HG03432 (cell line): ENCODE measurements at regions not wholly inside any gene's neighbourhood (a gene's known extent, or its start where the extent isn't known, plus 50 kb on each side); places are given as distances from the start of the nearest gene placed in this dataset.
"Not testable (repeated sequence)": the region's sequence is repeated elsewhere in the genome, so short reads cannot be mapped to it uniquely, and the experiment has no call there.

Experiments used
- ATAC-seq: cut with Tn5 transposase; IDR thresholded peaks from one replicate; pipeline ENCODE4 v1.9.1; 2021; ENCODE audit warnings: mild to moderate bottlenecking, moderate library complexity; ENCODE audit not compliant: unreplicated experiment

DNA sequence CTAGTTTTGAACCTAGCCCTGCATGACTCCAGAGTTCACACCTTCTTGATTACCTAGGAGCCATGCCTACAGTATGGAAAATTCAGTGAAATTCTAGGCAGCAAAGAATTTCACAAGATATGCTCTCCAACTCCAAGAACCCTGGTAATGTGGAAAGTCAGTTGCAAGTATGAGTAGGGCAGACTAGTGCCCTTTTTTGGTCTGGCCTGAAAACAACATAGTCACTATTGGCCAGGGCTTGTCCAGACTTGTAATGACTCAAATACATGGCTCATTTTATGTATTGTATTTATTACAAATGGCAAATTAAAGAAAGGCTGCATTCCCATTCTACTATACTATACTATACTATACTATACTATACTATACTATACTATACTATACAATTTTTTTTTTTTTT lies 160.4 kb downstream of the ESM1 start:
- no peak for ATAC-seq

DNA sequence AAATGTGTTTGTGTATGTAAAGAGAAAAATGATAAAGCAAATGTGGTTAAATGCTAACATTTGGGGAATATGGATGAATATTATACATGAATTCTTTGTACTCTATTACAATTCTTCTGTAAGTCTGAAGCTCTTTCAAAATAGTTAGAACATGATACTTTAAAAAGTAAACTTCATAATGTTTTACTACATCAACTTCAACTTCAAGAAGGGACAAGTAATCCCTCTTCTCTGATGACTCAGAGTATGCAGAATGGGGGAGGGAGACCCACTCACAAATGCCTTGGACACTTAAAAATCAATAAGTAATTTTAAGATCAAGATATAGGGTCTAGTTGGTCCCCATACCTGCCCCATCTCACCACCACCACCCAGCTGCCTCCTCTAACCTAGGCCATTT lies 162.4 kb downstream of the ESM1 start:
- ATAC-seq: no peak

DNA sequence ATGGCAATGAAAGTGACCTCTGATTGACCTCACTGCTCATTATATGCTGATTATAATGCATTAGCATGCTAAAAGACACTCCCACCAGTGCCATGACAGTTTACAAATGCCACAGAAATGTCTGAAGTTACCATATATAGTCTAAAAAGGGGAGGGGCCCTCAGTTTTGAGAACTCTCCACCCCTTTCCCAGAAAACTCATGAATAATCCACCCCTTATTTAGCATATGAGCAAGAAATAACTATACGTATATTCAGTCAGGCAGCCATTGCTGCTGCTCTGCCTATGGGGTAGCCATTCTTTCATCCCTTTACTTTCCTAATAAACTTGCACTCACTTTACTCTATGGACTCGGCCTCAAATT lies 163.1 kb downstream of the ESM1 start:
- ATAC-seq: no peak

DNA sequence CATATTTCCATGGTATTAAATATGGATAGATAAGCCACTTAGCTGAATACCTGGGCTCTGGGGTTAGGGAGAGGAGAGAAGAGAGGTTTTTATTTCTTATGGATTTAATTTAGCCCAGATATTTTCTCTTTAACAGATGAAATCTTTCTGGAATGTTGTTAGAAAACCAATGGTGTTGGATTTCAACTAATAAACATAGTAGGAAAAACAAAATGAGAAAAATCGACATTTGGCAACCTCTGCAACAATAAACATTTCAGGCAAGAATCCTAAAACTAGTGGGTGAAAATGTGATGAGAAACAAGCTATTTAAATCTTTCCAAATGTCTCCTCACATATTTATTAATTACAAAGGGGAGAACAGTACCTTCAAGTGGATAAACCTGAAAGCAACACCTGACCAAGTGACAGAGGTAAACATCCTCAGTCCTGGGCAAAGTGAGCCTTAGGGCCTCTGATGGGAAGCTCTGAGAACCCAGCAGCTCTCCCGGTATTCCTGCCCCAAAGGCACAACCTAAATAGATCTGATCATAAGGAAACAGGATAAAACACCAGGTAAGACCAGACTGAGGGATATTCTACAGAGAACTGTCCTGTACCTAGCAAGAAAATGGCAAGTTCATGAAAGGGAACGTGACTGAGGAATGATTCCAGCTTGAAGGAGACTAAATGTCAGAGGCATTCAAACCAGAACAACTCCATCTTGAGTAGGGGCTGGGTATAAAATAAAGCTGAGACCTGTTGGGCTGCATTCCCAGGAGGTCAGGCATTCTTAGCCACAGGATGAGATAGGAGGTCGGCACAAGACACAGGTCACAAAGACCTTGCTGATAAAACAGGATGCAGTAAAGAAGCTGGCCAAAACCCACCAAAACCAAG lies 163.7 kb downstream of the ESM1 start:
- ATAC-seq: no peak

DNA sequence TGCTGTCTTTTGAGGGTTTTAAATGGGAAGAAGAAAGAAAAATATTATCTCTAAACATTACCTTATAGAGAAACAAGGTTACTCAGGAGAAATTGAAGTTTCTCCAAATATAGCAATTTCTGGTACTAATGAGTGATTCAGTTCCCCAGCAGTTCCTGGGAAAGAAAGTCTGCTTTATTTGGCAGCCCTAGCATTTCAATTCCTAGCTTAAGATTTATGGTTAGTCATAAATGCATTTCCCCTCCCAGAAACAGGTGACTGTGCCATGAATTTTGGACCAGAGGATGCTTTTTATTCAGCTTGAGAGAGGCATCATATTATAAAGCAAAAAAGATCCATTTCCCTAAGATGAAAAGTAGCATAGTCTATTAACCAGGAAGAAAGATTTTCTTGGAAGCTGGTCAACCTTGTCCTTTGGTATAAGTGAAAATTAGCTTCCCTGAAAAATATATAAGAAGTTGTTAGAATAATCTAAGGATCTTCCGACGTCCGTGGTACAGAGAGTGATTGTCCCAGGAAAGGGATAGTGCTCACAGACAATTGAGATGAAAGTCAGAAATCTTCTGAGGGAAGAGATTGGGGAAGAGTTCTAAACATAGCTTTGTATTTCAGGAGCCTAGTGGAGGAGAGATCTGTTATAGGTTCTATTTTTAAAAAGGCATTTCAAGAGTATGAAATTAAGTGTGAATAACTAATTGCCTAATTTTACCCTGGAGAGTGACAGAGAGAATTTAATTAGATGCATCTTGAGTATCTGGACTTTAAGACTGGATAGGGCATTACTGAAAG lies 164.9 kb downstream of the ESM1 start:
- no peak for ATAC-seq

DNA sequence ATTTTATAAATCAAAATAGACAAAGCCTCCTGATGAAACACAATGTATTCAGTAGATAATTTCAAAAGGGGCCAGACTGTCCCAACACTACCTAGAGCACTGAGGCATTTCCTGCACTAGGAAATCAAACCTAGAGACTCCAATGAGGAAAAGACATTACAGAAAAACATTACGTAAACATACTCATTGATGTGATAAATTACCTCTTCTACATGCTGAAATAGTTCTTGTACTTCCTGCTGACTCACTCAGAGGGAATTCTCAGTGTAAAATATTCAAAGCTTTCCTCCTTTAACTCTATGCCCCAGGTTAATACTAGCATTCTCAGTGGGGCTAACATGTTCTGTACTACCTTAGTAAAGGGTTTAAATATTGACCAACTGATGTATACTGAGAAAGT lies 178.0 kb downstream of the ESM1 start:
- no peak for ATAC-seq

DNA sequence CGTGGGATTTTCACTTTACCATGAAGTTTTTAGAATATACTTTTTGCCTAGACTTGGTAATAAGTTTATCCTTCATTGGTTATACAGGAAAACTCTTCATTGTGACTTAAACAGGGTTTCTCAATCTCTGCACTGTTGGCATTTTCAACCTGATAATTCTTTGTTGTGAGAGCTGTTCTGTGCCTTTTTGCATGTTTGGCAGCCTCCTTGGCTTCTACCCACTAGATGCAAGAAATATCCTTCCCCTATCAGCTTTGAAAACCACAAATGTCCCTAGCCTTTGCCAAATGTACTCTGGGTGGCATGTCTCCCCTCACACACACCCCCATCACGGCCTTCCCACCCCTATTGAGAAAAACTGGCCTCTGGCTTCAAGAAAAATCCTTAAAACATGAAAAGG lies 180.9 kb downstream of the ESM1 start:
- no peak for ATAC-seq

DNA sequence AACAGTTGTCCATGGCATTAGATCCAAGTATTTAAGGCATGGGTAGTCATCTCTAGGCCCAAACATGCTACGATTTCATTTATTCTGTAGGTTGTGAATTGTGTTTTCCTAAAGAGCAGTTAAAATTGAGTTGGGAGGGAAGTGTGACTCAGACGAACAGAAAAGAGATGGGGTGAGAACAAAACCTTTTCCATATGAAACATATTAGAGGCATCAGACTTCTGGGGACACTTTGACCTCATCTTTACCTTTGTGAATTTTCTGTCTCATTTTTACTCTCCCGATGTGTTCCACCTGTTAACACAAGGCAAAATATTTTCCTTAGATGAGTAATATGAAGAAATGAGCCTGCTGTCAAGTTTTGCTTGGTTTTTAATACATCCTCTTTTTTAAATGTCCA lies 181.3 kb downstream of the ESM1 start:
- ATAC-seq: no peak

DNA sequence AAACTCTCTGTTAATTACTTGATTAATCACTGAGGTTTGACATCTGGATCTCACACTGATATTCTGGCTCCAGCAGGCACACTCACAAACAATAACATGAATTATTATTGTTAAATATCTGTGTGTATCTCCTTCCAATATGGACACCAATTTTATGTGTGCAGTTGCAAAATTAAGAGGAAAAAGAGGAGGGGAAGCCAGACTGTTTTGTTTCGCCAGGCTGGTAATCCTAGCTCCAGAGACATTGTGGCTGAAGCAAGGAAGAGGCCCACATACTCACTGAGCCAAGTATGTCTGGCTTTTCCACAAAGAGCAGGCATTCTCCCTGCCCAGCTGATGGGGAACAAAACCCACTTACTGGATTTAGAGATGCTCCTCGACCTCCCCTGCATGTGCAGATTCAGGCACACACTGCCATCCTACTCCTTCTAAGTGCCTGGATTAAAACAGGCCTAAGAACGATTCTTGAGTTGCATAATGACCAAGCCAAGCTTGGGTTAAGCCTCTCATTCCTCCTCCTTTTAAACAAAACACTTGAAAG lies 181.9 kb downstream of the ESM1 start:
- ATAC-seq: no peak

DNA sequence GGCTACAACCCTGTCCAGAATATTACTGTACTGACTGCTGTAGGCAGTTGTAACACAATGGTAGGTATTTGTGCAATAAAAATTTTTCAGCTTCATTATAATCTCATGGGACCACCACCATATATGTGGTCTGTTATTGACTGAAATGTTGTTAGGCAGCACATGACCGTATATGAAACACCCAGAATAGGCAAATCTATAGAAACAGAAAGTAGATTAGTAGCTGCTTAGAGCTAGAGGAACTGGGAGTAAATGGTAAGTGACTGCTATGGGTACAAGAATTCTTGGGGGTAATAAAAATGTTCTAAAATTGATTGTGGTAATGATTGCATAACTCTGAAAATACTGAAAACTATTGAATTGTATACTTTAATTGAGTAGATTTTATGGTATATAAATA lies 185.7 kb downstream of the ESM1 start:
- ATAC-seq: peak; percentile 67

DNA sequence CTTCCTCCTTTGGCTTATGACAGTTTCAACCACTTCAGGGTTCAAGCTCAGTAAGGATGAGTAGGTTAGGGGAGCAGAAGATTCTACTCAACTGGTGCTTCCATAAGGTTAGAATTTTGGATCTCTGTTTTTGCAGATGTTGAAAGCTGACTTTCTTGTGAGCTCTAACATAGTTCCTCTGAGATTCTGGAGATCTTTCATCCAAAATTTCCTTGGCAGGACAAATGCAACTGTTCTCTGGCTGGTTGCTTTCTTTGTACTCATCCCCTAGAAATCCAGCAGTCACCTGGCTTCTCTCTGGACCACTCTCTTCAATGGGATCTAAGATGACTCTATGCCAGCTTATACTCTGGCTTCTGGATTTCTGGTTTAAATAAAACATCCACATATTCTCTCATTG lies 189.6 kb downstream of the ESM1 start:
- ATAC-seq: no peak

DNA sequence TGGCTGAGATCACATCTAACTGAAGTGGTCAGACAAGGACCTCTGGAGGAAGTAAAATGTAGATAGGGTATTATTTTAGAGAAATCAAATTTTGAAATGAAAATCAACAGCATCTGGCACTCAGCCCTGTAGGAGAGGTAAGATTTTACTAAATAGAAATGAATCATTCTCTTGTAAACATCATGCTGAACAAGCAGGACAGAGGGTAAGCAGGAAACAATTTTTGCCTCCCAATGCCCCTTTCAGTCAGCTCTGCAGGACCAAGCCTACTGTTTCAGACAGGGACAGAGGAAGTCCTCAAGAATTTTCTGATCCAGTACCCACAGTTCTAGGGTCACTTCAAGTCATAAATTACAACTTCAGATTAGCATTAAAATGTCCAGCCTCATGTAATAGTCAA lies 190.1 kb downstream of the ESM1 start:
- no peak for ATAC-seq

DNA sequence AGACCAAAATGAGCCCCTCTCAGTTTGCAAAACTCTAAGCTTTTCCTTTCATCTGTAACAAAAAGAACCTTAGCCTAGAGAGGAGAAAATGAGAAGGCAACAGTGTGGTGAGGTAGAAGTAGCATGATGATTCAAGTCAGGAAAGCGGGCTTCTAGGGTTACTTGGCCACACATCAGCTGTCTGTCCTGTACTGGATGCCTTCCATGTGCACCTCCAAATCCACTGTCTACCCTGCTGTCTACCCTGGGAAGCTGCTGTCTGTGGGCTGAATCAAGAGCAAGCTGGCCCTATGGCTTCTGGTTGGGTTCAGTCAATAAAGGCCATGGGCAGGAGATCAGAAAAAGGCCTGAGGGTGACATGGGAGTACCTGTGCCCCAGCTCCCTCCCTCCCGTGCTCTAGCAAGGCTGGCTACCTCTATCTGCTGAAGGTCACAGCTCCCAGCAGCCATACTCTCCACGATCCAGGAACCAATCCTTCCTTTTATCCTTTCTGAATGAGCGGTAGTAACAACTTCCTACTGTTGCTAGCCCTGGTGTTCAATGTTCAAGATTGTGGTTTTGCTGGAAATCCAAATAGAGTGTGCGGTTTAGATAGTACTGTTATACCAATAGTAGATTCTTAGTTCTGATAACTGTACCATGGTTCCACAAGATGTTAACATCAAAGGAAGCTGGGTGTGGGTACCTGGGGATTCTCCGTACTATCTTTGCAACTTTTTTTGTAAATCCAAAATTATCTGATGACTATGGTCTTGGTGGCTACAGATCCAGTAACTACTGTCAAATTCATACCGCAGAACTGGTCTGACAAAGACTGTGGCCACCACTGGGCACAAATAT lies 191.0 kb downstream of the ESM1 start:
- ATAC-seq: no peak

DNA sequence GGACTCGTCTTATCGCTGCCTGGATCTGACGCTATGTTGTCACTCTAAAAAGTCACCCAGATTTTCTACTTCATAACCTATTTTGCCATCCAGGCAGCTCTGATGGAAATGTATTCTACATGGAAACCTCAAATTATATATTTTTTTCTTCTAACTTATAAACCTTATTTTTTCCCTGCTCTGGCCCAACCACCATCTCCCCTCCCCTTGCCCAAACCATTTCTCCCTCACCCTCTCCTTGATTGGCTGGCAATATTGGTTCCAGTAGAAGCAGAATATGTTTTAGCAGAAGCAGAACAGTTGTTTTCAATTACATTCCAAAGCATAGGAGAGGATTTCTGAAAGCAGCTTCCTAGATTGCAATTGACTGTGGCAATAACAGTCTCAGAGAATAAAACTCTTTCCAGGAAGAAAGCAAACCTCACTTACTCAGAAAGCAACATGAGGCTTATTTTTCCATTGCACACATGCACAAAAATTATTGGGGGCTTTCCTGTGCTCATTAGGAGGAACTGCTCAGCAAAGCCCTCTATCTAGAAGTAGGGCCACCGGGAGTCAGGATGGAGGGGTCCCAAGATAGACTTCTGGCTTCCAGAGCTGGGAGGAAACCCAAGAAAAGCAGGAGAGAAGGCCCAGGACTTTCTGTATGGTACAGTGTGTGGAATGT lies 191.8 kb downstream of the ESM1 start:
- no peak for ATAC-seq

DNA sequence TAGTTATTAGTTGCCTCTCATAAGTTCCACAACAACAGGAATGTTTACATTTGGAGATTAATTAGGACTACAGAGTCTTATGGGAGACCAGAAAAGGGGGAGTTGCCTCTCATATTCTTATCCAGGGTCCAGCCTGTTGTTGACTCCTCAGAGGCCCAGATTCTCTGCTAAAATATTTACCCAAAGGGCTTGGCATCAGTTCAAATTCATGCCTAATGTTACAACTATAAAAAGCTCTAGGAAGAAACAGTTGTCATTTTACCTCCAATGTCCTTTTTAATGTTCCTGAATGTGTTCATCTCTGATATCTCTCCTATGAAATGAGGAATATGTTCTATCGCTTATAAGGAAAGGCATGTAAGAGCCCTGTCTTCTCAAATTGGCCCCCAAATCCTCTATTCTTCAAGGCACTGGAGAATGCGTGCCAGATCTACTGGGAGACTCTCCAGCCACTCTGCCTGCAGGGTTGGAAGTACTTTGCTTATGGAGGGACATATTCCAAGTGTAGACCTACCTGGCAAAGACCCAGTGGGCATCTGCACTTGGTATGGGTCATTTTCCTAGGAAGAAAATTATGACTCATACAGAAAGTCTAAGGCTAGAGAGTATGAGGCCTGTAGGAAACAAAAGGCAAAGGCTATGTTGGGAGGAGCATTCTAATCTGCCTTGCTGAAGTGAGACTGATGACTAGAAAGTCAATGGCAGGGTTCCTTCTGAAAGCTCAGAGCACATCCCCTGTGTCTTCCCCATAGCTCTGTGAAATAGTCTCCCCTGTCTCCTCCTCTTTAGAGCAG lies 192.6 kb downstream of the ESM1 start:
- no peak for ATAC-seq

DNA sequence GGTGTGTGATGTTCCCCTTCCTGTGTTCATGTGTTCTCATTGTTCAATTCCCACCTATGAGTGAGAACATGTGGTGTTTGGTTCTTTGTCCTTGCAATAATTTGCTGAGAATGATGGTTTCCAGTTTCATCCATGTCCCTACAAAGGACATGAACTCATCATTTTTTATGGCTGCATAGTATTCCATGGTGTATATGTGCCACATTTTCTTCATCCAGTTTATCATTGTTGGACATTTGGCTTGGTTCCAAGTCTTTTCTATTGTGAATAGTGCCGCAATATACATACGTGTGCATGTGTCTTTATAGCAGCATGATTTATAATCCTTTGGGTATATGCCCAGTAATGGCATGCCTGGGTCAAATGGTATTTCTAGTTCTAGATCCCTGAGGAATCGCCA lies 197.5 kb downstream of the ESM1 start:
- ATAC-seq: not testable (repeated sequence)

DNA sequence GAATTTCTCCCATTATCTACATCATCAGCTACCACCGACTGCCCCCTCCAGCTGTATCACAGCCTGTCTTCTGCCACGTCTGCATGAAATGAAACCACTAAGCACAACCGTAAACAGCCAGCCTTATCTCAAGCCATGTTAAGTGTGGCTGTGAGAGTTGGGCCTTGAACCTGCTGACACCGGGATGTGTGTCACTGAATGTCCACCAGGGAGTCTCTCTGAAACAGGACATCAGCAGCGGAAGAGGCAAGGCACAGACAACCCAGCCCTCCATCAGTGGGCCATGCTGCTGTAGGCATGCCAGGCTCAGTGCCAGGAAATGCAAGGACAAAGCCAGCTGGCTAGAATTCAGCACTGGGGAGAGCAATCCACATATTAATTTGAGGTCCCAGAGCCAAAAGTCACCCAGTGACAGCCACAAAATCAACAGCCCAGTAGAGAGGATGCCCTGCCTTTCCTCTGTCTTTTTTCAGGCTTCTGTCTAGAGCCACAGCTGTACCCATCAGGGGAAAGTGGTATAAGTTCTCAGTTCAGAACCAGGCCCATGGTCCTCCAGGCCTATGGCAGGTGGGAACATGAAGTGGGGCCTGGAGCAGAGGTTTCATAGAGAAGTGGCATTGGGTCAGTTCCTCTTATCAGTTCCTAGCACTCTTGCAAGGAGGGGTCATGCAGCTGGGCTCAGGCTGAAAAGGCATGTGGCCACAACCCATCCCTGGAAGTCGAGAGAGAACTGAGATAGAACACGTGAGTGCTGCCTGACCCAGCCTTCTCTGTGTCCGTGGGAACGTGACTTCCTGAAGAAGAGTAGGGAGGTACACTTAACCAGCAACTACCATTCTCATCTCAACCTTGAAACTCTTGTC lies 199.4 kb downstream of the ESM1 start:
- ATAC-seq: peak; percentile 74

DNA sequence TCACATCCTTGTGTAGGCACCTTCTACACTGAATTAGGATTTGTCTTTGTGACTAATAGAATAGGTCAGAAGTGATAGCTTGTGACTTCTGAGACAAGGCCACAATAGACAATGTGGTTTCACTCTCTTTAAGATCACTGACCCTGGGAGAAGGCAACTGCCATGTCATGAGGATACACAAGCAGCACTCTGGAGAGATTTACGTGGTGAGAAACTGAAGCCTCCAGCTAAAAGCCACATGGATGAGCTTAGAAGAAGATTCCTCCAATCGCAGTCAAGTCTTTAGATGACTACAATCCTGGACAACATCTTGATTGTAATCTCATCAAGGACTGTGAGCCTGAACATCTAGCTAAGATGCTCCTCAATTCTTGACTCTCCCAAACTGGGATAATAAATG lies 206.6 kb downstream of the ESM1 start:
- ATAC-seq: no peak

DNA sequence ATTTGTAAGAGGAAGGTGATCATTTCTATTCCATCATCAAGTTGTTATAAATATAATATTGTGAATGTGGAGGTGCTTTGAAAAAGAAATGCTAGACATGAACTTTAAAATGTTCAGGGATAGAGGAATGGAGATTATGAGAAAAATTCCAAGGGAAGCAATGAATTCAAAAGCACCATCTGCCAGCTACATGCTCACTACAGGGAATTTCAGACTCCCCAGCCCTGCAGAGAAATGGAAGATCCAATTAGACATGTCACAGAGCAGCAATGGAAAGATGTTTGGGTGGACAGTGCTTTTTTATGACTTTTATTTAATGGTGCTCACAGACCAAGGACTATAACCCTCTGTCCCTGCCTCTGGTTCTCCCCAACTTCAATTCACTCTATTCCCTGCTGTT lies 209.7 kb downstream of the ESM1 start:
- ATAC-seq: no peak
